ENCODE measurements at regions not wholly inside any gene's neighbourhood (a gene's known extent, or its start where the extent isn't known, plus 50 kb on each side); places are given as distances from the start of the nearest gene placed in this dataset.

- FAIRE-seq (no peak), DNase-seq (ENCODE audit: insufficient read length, low spot score) (no peak)
Measured at GRCh38 chr1:106876384-106876783, 180.1 kb upstream of the PRMT6 start.

- no peak for FAIRE-seq
Measured at GRCh38 chr1:106879538-106879937, 176.9 kb upstream of the PRMT6 start.

GRCh38 chr1:106880226-106880625 lies 176.2 kb upstream of the PRMT6 start:
- DNase-seq (ENCODE audit: insufficient read length, low spot score) (no peak), FAIRE-seq (no peak)

More at GRCh38 chr1:106879538-106879937, 176.9 kb upstream of the PRMT6 start:
- no peak for DNase-seq (ENCODE audit: insufficient read length, low spot score)

- DNase-seq (ENCODE audit: insufficient read length, low spot score), result no peak
- FAIRE-seq, result no peak
Measured at GRCh38 chr1:106883208-106883607, 173.3 kb upstream of the PRMT6 start.

GRCh38 chr1:106889059-106889458 lies 167.4 kb upstream of the PRMT6 start:
- no peak for FAIRE-seq

GRCh38 chr1:106889583-106889982 lies 166.9 kb upstream of the PRMT6 start:
- no peak for FAIRE-seq

More at GRCh38 chr1:106889059-106889458, 167.4 kb upstream of the PRMT6 start:
- DNase-seq (ENCODE audit: insufficient read length, low spot score), result no peak

GRCh38 chr1:106897976-106898375 lies 158.5 kb upstream of the PRMT6 start:
- DNase-seq (ENCODE audit: insufficient read length, low spot score) (no peak), FAIRE-seq (no peak)

More at GRCh38 chr1:106889583-106889982, 166.9 kb upstream of the PRMT6 start:
- no peak for DNase-seq (ENCODE audit: insufficient read length, low spot score)

- FAIRE-seq (no peak), DNase-seq (ENCODE audit: insufficient read length, low spot score) (no peak)
Measured at GRCh38 chr1:106899644-106900043, 156.8 kb upstream of the PRMT6 start.

GRCh38 chr1:106907795-106908194 lies 148.7 kb upstream of the PRMT6 start:
- DNase-seq (ENCODE audit: insufficient read length, low spot score) (peak; percentile 2), FAIRE-seq (peak; percentile 76)

- DNase-seq (ENCODE audit: insufficient read length, low spot score) (no peak), FAIRE-seq (no peak)
Measured at GRCh38 chr1:106908689-106909088, 147.8 kb upstream of the PRMT6 start.

- no peak for DNase-seq (ENCODE audit: insufficient read length, low spot score)
- no peak for FAIRE-seq
Measured at GRCh38 chr1:106910798-106911197, 145.7 kb upstream of the PRMT6 start.

GRCh38 chr1:106912131-106912530 lies 144.3 kb upstream of the PRMT6 start:
- DNase-seq (ENCODE audit: insufficient read length, low spot score) (no peak), FAIRE-seq (no peak)

- FAIRE-seq, result no peak
Measured at GRCh38 chr1:106921186-106921585, 135.3 kb upstream of the PRMT6 start.

GRCh38 chr1:106924360-106924759 lies 132.1 kb upstream of the PRMT6 start:
- FAIRE-seq (no peak), DNase-seq (ENCODE audit: insufficient read length, low spot score) (no peak)

More at GRCh38 chr1:106921186-106921585, 135.3 kb upstream of the PRMT6 start:
- DNase-seq (ENCODE audit: insufficient read length, low spot score), result no peak

- no peak for FAIRE-seq
- no peak for DNase-seq (ENCODE audit: insufficient read length, low spot score)
Measured at GRCh38 chr1:106925750-106926149, 130.7 kb upstream of the PRMT6 start.

GRCh38 chr1:106926803-106927582 lies 129.5 kb upstream of the PRMT6 start:
- no peak for FAIRE-seq

GRCh38 chr1:106937104-106937503 lies 119.4 kb upstream of the PRMT6 start:
- DNase-seq (ENCODE audit: insufficient read length, low spot score) (no peak), FAIRE-seq (no peak)

More at GRCh38 chr1:106926803-106927582, 129.5 kb upstream of the PRMT6 start:
- no peak for DNase-seq (ENCODE audit: insufficient read length, low spot score)

- FAIRE-seq (no peak), DNase-seq (ENCODE audit: insufficient read length, low spot score) (no peak)
Measured at GRCh38 chr1:106944721-106945120, 111.8 kb upstream of the PRMT6 start.

- FAIRE-seq, result no peak
- no peak for DNase-seq (ENCODE audit: insufficient read length, low spot score)
Measured at GRCh38 chr1:106952776-106953175, 103.7 kb upstream of the PRMT6 start.

GRCh38 chr1:106954661-106955229 lies 101.7 kb upstream of the PRMT6 start:
- DNase-seq (ENCODE audit: insufficient read length, low spot score), result no peak
- FAIRE-seq, result no peak

- DNase-seq (ENCODE audit: insufficient read length, low spot score) (no peak), FAIRE-seq (no peak)
Measured at GRCh38 chr1:106956721-106957120, 99.8 kb upstream of the PRMT6 start.

GRCh38 chr1:106957795-106958194 lies 98.7 kb upstream of the PRMT6 start:
- FAIRE-seq (no peak), DNase-seq (ENCODE audit: insufficient read length, low spot score) (no peak)
